ENCODE measurements at regions not wholly inside any gene's neighbourhood (a gene's known extent, or its start where the extent isn't known, plus 50 kb on each side); places are given as distances from the start of the nearest gene placed in this dataset.

DNA sequence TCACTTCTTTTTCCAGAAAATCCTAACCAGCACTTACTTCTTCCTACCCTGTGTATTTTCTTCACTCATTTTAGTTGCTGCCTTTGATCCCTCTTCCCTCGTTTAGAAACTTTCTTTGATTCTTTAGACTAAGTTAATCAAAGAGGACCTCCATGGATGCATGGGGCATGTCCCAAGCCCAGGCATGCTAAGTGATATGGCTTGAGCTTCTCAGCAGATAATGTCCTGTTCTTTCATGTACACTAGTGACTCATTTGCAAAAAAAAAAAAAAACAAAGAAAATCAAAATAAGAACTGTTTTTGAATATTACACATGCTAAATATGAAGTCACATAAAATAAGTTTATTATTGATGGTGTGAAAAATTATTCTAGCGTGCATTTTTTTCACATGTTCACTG lies 800.9 kb downstream of the SATB2 start:
- CTCF ChIA-PET: interaction anchor here (1.2 to 2.6 kb wide), 3 partner anchors 9 to 17 kb away, joined by 3 to 12 read pairs (median 8); no protein-coding TSS in a partner anchor
- no peaks in the 10 kb centered on the region for H3K36me3 ChIP-seq (ENCODE audit: control insufficient read depth, insufficient read depth, low read length)

GRCh38 chr2:198654646-198655045 lies 803.1 kb downstream of the SATB2 start:
- TF ChIP-seq, protein P1, sequence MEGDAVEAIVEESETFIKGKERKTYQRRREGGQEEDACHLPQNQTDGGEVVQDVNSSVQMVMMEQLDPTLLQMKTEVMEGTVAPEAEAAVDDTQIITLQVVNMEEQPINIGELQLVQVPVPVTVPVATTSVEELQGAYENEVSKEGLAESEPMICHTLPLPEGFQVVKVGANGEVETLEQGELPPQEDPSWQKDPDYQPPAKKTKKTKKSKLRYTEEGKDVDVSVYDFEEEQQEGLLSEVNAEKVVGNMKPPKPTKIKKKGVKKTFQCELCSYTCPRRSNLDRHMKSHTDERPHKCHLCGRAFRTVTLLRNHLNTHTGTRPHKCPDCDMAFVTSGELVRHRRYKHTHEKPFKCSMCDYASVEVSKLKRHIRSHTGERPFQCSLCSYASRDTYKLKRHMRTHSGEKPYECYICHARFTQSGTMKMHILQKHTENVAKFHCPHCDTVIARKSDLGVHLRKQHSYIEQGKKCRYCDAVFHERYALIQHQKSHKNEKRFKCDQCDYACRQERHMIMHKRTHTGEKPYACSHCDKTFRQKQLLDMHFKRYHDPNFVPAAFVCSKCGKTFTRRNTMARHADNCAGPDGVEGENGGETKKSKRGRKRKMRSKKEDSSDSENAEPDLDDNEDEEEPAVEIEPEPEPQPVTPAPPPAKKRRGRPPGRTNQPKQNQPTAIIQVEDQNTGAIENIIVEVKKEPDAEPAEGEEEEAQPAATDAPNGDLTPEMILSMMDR (IDR thresholded peaks at IDR 0.05; ENCODE audit: insufficient read depth, low read depth, low read length): no peak
- no peaks in the 10 kb centered on the region for H3K27me3 ChIP-seq (ENCODE audit: control insufficient read depth, insufficient read depth, low read length)
- ChIA-PET POLR2A (no interaction called here), CTCF (interaction anchor here (0.8 kb wide), 1 partner anchor 809 kb away, joined by 3 read pairs; no protein-coding TSS in a partner anchor)
- no peak overlapping the region for H3K4me3 ChIP-seq (ENCODE audit: low read depth, low read length)
- DNase-seq (ENCODE audit: low read depth): no peak
- H3K36me3 ChIP-seq (ENCODE audit: control insufficient read depth, insufficient read depth, low read length): no peaks in the 10 kb centered on the region

More for the DNA sequence above, 800.9 kb downstream of the SATB2 start:
- Histone ChIP-seq H3K4me3 (ENCODE audit: low read depth, low read length) (no peak overlapping the region), H3K27me3 (ENCODE audit: control insufficient read depth, insufficient read depth, low read length) (no peaks in the 10 kb centered on the region)
- DNase-seq (ENCODE audit: low read depth): no peak
- POLR2A ChIA-PET: no interaction called here
- TF ChIP-seq, protein P1 (IDR thresholded peaks at IDR 0.05; ENCODE audit: insufficient read depth, low read depth, low read length): no peak

DNA sequence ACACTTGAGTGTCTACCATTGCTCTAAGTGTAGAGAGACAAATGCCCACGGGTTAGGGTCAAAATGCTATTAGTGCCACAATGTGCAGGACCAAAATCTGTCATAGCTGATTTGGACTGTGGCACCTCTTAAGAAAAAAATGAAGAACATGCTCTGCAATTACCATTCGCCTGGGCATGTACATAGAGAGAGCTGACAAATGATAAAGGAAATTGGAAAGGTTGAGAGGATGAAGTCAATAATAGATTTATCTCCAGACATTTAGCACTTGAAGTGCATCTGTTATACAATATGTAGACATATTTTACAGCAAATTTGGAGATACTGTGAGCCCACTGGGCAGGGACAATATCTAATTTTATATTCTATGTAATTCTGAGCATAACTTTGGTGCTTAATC lies 804.4 kb downstream of the SATB2 start:
- ChIA-PET CTCF (no interaction called here), POLR2A (no interaction called here)
- Histone ChIP-seq H3K36me3 (ENCODE audit: control insufficient read depth, insufficient read depth, low read length) (no peaks in the 10 kb centered on the region), H3K4me3 (ENCODE audit: low read depth, low read length) (no peak overlapping the region), H3K27me3 (ENCODE audit: control insufficient read depth, insufficient read depth, low read length) (no peaks in the 10 kb centered on the region)
- TF ChIP-seq, protein P1 (IDR thresholded peaks at IDR 0.05; ENCODE audit: insufficient read depth, low read depth, low read length): no peak
- no peak for DNase-seq (ENCODE audit: low read depth)

DNA sequence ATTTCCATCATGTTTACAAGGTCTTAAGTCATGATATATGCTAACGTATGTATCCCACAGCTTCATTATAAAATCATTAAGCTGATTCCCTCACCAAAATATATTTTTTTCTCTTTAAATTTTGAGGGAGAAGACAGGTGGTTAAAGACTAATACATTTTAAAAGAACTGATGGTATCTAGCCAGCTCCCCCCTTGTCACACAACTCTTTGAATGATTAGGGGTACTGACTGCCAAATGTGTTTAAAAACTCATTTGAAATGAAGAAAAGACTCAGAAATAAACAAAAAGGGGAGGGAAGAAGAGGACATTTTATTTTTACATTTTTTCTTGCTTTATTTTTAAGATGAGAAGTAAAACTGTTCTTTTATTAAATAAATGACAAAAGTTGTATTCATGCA lies 805.3 kb downstream of the SATB2 start:
- TF ChIP-seq, protein P1 (IDR thresholded peaks at IDR 0.05; ENCODE audit: insufficient read depth, low read depth, low read length): no peak
- no peaks in the 10 kb centered on the region for H3K27me3 ChIP-seq (ENCODE audit: control insufficient read depth, insufficient read depth, low read length)
- CTCF ChIA-PET: no interaction called here
- no peaks in the 10 kb centered on the region for H3K36me3 ChIP-seq (ENCODE audit: control insufficient read depth, insufficient read depth, low read length)
- no peak for DNase-seq (ENCODE audit: low read depth)
- H3K4me3 ChIP-seq (ENCODE audit: low read depth, low read length): no peak overlapping the region
- POLR2A ChIA-PET: no interaction called here

DNA sequence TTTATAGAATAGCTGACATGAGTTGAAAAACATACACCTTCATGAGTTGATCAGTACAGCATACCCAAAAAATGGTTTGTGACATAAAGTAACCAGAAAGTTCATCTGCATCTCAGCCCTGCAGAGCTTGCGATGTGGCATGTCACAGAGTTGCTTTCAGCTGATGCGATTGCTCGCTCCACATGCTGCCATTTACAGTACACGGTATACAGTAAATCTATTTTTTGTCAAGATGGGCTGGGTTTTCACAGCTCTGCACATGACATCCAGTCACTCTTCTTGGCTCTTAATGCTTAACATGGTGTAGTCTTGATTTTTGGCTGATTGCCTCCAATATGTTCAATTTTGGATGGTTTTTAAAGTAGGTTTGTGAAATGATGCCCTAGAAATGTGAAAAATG lies 811.9 kb downstream of the SATB2 start:
- CTCF ChIA-PET: interaction anchor here (0.6 to 4.2 kb wide), 2 partner anchors 12 to 985 kb away, joined by 3 to 12 read pairs; no protein-coding TSS in a partner anchor
- no peaks in the 10 kb centered on the region for H3K27me3 ChIP-seq (ENCODE audit: control insufficient read depth, insufficient read depth, low read length)
- no peak for DNase-seq (ENCODE audit: low read depth)
- POLR2A ChIA-PET: no interaction called here
- no peaks in the 10 kb centered on the region for H3K36me3 ChIP-seq (ENCODE audit: control insufficient read depth, insufficient read depth, low read length)
- TF ChIP-seq, protein P1 (IDR thresholded peaks at IDR 0.05; ENCODE audit: insufficient read depth, low read depth, low read length): no peak
- no peak overlapping the region for H3K4me3 ChIP-seq (ENCODE audit: low read depth, low read length)
